NCI-H226 (cell line): ENCODE measurements at regions not wholly inside any gene's neighbourhood (a gene's known extent, or its start where the extent isn't known, plus 50 kb on each side); places are given as distances from the start of the nearest gene placed in this dataset.

ENCODE experiments used
- DNase-seq: peaks from one replicate; pipeline ENCODE4 v3.0.0-alpha.2; 2015

DNA sequence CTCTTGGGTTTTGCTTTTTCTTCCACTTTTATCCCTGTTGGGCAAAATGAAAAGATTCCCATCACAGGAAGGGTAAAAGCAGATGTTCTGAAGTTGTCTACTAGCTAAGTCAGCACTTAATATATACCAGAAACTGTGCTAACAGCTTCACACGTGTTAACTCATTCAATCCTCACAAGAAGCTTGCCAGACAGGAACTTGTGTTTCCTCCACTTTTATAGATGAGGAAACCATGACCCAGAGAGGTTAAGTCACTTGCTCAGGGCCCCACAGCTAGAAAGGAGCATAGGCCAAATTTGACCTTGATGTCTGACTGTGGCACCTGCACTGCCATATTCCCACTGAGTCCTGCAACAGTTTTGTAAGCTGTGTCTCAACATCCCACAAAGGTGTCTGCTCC lies 76.8 kb upstream of the EPC2 start:
- DNase-seq: no peak

DNA sequence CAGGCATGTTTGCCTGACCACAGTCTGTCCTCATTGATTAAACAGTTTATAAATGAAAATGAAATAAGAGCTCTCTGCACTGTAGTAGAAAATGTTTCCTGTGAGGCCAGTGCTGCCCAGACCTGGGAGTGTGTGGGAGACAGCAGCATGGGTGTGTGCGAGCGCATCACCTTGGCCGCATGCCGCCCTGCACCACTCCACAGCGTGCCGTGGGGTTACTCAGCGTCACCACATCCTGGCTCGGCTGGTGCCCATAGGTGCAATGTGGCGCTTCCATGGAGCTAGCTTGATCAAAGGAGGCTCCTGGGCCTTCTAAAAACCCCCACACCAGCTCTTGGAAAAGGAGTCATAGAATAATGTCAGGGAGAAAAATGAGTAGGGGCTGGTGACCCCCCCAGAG lies 76.0 kb upstream of the EPC2 start:
- DNase-seq: no peak

DNA sequence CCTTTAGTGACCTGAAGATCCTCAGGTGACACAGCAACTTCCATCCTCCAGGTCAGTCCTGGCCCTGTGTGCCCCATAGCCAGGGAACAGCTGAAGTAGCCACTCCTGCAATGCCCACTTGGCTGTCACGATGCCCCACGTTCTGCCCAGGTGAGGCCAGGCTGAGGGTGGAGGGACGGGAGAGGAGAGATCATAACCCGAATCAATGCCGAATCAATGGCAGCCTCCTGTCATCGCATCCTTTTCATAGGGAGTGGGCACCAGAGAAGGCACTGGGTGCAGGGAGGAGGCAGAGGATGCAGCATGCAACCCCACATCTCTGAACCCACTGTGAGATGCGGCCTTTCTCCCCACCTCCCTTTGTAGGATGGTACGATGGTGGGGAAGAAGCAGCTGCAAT lies 75.3 kb upstream of the EPC2 start:
- no peak for DNase-seq

DNA sequence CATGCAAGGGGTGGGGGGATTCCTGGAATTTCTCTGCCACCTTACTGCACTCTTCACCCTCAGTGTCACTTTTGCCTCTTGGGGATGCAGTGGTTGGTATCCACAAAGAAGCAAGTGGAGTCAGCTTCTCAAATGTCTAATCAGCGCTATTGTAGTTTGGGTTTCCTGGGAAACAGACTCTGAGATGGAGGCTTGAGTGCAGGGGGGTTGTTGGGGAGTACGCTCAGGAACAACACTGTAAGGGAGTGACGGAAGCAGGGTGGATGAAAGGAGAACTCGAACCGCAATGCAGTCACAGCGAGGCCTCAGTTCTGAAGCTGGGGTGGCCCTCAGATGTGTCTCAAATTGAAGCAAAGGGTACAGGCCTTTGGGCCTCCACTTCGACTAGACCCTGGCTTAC lies 73.6 kb upstream of the EPC2 start:
- DNase-seq: no peak

DNA sequence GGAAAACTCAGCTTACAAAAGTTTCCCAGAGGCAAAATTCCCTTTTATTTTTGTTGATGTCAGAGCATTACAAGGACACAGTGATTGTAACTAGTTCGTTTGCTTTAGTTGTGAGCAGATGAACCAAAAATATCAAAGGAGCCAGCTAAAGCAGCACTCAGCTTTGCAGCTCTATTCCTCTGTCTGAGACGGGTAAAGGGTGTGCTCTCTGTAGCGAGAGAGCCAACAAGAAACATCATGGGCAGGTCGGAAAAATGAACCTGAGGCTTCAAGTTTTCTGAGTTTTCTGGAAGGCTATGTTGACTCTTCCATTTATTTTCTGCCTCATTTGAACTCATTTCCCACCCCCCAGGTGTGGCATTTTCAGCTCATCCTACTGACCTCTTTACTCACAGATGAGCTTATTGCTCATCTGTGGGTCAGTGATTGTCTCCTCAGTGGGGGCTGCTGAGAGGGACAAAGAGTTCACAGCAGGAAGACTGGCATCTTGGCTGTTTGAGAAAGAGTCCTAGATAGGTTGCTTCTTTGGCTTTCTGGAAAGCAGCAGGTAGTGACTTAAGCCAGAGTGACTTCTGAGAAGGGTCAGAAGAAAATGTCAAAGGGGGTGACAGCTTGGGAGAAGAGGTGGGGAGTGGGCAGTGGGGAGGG lies 66.6 kb upstream of the EPC2 start:
- no peak for DNase-seq

DNA sequence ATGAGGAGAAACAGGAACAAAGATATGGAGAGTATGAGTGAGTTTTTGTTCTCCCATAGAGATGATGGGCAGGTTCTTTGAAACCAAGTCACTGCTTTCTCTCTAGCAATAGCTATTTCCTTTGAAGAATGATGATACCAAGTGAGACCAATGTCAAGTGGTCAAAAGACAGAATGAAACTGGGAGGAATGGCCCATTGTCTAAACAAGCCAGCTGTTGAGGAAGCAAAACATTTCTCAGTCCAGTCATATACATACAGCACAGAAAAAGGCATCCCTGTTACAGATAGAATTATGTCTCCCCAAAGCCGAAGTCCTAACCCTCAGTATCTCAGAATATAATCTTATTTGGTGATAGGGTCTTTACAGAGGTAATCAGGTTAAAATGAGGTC lies 66.1 kb upstream of the EPC2 start:
- DNase-seq: no peak

DNA sequence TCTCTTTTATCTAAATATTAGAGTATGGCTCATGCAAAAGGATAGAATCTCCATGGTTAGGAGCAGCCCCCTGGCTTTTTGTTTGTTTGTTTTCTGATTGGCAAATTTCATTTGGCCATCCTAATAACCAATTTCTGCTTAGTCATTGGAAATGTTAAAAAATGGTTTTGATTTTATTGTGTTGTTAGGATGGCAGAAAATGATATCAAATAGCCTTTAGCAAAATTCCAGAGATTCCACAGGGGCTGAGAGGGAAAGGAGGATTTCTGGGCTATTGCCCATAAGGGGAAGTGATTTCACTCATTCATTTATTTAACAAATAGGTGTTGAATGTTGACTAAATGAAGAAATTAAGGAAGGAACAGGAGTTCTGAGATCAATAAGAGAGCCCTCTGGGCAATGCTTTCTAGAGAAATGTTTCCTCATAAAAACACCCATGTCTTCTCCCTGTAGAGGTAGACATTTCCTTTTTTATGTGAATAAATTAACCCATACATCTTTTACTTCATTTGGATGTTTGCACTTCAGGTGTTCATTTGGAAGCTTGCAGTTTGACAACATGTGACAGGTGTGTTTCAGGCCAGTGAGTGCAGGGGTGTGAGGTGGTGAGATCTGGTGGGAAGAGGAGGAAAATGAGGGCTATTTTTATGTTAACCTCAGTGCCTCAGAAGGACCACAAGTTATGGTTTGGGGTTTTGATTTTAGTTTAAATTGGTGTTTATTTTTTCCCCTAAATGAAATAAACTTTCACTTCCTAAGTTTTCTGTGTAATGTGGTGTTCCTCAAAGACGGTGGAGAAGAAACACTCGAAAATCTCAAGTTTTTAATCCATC lies 61.7 kb upstream of the EPC2 start:
- peak; percentile 72 for DNase-seq

DNA sequence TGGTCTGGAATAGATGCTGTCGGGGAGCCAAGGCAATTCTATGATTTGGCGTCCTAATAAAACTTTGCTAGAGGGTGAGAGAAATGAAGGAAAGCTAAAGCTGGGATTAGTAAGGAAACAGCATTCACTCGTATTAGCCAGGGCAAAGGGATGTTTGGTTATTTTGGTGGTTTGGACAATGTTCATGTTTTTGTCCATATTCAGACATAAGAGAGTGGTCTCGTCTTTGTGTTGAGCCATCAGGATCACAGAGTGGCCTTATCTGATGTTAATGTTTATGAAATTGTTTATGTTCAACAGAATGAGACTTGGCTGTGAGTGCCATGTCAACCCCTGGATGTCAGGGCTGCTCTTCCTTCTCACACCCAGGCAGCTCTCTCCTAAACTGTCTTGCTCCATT lies 58.9 kb upstream of the EPC2 start:
- DNase-seq: no peak

DNA sequence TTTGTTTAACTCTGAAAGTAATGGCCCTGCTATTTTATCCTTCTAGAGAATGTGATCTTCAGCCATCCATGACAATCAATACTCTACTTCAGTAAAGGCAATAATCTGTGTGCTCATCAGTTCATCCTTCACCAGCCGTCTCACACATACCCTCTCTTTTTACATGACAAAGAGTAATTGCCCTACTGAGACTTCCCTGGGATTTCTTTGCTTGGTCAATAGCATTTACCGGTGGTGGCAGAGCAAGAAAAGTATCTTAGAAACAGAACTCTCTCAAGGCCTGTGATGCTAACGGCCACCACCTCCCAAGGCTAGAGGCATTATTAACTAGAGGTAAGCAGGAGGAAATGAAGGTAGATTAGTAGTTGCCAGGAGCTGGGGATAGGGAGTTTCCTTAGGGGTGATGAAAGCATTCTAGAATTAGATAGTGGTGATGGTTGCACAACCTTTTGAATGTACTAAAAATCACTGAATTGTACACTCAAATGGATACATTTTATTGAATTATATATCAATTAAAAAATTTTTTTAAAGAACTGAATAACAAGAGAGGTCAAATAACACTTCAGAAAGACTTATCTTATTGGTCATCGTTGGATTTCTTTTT lies 57.9 kb upstream of the EPC2 start:
- DNase-seq: peak; percentile 73

DNA sequence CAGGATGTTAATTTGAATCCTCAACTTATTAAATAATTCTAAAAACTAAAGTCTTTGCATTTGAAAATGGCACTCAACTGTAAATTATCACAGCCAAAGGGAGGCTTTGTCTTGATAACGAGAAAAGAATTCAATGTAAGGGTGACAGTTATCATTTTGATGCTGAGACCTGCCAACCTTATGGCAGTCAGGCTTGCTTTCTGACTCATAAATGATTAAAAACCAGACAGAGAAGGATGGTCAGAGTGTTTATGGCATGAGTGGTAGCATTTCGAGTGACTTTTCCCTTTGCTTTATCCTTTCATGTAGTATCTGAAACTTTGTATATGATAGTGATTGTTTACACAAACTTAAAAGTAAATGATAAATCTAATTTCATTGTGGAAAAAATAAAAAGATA lies 53.9 kb upstream of the EPC2 start:
- DNase-seq: peak; percentile 65

DNA sequence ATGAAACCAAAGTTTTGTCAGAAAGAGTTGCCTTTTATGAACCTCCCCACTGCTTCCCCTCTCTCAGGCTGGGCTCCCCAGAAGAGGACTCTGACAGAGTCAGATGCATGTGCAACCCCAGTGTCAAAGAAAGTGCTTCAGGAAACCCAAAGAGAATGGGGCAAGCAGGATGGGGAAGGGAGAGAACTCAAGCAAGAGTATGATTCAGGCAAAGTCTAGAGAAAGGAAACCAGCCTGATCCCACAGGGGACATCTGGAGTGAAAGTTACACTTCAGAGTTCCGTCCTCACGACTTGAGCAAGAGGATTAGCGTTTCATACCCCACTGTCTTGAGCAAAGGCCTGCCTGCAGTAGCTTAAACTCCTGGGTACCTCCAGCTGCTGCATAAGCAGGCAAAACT lies 51.8 kb upstream of the EPC2 start:
- no peak for DNase-seq

DNA sequence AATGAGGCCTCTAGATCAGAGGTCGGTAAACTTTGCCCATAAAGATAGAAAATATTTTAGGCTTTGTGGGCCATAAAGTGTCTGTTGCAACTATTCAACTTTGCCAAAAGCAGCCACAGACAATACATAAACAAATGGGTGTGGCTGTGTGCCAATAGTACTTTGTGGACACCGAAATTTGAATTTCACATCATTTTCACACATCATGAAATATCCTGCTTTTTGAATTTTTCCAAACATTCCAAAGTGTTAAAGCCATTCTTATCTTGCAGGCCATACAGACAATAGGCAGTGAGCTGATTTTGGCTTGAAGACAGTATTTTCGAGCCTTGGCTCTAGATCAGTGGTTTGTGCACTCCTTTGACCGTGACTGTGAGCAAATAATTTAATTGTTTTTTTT lies 51.1 kb upstream of the EPC2 start:
- no peak for DNase-seq

DNA sequence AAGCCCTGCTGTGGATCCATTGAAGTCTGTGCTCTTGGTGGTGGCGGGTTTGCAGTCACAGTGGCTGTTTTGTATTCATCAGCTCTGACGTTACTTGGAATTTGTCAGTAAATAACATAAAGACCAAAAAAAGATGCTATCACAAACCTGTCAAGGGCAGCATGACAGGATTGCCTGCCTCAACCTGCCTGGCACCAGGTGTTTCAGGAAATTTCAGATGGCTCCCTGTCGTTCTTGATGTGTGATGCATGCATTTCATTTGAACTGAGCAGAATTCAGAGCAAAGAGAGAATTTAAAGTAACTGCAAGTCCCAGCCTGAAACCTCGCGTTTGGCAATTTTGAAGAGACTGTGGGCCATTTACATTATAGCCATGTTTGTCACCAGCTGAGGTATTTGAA lies 50.3 kb upstream of the EPC2 start:
- DNase-seq: no peak
